ENCODE measurements at regions not wholly inside any gene's neighbourhood (a gene's known extent, or its start where the extent isn't known, plus 50 kb on each side); places are given as distances from the start of the nearest gene placed in this dataset.
"Not testable (repeated sequence)": the region's sequence is repeated elsewhere in the genome, so short reads cannot be mapped to it uniquely, and the experiment has no call there.

DNA sequence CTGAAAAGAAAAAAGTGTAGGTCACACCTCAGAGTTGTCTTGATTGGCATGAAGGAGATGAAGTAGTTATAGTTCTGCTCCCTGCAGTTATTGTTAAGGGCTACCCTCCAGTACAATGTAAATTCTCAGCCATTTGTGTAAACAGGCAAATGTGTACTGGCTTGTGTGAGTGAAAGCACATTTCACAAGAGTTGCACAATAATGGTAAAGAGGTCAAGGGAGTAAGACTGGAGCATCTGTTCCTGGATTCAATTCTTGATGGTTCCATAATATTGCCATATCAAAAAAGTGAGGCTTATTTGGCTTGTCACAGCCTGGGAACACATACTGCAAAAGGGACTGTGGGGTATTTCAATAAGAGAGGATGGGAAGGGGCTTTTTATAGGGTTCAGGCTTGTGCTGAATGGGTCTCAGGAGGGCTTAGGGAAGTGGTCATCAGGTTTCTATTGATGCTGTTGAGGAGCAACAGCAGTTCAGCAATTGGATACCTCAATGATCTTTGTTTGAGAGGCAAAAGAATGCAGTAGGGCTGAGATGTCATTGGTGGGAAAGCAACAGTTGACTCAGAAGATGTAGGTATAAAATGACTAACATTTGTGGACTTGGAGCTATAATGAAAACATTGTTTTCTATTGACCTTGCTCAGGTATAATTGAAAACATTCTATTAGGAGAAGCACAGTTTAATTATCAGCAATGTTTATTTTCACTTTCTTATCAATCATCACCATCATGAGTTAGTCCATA lies 402.6 kb downstream of the BCKDHB start:
- no peak for DNase-seq (ENCODE audit: low read depth in 2 of 2)

DNA sequence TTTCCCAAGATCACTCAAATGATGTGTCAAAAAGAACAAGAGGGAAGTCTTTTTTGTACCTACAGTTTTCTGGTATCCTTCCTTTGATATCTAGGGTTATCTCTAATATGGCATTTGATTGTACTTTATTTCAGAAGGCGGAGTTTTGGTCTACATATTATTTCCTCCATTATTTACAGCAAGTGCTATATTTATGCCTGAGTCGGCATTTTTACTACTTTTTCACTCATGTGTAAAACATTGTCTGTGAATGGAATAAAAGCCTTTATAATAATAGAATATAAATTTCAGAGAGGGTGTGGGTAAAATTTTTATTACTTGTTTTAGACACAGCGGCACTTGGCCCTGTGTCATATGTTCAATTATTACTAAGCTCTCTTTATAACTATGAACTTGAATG lies 398.4 kb downstream of the BCKDHB start:
- DNase-seq (ENCODE audit: low read depth in 2 of 2) = no peak

DNA sequence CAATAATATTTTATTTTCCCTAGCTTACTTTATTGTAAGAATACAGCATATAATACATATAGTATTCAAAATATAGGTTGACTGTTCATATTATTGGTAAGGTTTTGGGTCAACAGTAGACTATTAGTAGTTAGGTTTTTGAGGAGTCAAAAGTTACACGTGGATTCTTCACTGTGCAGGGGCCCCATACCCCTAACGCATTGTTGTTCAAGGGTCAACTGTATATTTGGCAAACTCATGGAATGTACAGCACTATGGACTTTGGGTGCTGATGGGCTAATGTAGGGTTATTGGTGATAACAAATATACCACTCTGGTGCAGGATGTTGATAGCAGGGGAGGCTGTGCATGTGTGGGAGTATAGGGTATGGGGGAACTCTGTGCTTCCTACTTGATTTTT lies 397.2 kb downstream of the BCKDHB start:
- no peak for DNase-seq (ENCODE audit: low read depth in 2 of 2)

DNA sequence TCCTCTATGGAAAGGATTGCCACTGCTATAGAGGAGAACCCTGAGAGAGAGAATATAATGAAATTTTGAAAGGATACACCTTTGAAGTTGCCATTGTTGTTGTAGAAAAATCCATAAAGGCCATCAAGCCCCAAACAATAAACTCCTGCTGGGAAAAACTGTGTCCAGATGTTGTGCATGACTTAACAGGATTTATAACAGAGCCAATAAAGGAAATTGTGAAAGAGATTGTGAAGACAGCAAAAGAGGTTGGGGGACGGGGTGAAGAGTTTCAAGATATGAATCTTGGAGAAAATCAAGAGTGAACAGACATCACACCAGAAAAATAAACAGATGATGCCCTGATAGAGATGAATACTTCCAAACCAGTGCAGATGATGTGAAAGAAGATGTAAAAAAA lies 396.4 kb downstream of the BCKDHB start:
- no peak for DNase-seq (ENCODE audit: low read depth in 2 of 2)

DNA sequence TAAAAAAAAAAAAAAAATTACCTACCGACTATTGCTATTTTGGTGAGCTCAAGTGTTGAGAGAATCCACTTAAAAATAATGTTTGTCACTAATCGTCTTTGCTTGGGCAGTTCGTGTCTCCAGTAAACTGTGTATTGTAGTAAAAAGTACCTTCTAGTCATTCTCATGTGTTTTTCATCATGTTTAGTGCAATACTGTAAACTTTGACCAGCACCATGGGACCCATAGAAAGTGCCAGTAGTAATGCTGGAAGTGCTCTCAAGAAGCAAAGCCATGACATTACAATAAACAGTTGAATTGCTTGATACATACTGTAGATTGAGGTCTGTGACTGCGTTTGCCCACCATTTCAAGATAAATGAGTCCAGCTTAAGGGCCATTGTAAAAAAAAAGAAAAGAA lies 395.2 kb downstream of the BCKDHB start:
- no peak for DNase-seq (ENCODE audit: low read depth in 2 of 2)

DNA sequence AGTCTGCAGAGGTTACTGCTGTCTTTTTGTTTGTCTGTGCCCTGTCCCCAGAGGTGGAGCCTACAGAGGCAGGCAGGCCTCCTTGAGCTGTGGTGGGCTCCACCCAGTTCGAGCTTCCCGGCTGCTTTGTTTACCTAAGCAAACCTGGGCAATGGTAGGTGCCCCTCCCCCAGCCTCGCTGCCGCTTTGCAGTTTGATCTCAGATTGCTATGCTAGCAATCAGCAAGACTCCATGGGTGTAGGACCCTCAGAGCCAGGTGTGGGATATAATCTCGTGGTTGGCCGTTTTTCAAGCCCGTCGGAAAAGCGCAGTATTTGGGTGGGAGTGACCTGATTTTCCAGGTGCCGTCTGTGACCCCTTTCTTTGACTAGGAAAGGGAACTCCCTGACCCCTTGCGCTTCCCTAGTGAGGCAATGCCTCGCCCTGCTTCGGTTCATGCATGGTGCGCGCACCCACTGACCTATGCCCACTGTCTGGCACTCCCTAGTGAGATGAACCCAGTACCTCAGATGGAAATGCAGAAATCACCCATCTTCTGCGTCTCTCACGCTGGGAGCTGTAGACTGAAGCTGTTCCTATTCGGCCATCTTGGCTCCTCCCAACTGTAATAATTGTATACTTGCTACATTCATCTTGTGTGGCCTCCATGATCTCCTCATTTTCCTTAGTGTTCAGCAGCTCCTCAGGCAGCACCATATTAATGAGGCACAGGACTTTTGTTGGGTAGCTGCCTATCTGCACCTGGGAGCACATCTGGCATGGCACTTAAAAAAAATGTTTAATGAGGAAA lies 391.4 kb downstream of the BCKDHB start:
- DNase-seq (ENCODE audit: low read depth in 2 of 2) = not testable (repeated sequence)

DNA sequence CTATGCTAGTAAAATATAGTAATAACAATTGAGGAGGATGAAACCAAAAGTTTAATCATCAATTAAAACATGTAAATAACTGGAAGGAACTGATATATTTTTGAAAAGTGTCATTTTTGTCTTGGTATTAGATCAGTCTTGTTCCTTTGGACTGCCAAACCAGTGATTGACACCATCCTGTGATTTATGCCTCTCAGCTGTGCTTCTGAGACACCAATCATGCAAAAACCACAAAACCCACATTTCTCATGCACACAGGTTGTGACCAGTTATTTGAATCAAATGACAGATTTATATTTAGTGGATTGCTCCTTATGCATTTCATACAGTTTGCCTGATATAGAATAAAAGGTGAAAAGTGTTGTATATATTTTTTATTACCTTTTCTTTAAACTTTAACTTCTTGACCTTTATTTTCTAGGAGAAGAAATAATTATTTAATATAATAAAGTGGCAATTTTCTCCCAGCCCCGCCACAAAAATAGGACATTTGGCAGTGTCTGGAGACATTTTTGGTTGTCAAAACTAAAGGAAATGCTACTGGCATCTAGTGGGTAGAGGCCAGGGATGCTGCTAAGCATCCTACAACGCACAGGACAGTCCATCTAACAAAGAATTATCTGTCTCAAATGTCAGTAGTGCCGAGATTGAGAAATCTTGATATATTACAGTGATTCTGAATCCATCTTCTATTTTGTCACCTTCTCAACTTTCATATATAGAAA lies 383.6 kb downstream of the BCKDHB start:
- no peak for DNase-seq (ENCODE audit: low read depth in 2 of 2)

DNA sequence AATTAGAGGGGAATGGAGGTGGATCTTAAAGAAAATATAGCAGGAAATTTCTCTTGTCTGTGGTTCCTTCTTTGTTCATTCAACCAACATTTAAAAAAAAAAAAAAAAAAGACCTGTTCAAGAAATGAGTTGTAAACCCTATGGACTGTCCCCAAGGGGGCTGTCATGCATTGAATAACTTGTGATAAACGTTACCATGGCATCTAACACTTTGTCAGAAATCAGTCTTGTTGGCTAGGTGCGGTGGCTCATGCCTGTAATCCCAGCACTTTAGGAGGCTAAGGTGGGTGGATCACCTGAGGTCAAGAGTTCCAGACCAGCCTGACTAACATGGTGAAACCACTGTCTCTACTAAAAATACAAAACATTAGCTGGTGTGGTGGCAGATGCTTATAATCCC lies 381.7 kb downstream of the BCKDHB start:
- no peak for DNase-seq (ENCODE audit: low read depth in 2 of 2)

DNA sequence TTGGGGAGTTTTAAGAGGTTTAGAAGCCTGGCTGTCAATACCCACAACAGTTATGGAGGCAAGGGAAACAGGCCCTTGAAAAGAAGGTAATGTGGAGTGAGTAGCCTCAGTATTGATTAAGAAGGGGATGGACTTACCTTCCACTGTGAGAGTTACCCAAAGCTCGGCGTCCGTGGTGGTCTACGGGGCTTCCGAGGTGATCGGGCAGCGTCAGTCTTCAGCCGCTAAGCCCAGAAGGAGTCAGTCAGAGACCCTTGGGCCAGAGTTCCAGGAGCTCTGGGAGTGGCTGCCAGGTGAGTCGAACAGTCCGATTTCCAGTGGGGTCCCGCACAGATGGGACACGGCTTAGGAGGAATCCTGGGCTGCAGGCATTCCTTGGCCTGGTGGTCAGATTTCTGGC lies 379.0 kb downstream of the BCKDHB start:
- DNase-seq (ENCODE audit: low read depth in 2 of 2) = not testable (repeated sequence)

DNA sequence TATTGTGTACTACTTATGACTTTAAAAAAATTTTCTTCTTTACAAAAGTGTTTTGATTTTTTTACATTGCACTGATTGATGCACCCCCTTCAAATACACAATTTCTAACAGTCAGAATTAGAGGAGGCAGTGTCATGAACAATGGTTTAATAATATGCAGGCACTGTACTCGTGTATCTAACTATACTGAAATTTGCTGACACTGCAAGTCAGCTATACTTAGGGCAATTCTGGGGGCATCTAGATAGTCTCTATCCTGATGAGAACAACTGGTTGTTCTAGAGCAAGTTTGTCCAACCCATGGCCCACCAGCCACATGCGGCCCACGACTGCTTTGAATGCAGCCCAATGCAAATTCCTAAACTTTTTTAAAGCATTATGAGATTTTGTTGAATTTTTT lies 375.6 kb downstream of the BCKDHB start:
- DNase-seq (ENCODE audit: low read depth in 2 of 2) = no peak

DNA sequence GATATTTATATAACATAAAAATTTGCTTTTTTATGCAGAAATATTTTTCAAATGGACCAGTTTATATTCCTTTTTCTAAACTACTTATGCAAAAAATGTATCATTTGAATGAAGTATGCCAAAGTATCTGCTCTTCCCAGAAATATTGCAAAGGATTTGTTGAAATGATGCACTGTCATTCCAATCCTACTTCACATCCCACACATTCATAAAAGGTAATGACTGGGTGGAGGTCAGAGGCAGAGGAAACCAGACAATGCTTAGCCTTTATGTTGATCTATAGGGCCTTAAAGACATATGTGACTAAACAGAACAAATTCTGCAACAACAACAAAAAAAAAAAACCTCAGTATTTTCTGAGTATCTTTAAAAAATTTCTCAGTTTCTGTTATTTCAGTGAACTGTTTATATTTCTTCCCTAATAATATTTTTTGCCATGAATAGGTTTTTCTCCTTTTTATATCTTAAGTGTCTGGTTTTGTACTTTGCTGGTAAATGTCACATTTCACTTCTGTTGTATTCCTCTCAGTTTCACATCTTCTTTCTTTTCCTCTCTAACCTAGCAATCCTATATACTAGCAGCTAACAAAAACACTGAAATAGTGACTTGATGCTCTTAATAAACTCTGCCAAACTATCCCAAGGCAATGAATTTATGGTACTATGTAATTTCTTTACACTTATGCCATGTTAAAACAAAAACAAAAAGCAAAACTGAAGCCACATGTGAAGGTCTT lies 374.1 kb downstream of the BCKDHB start:
- no peak for DNase-seq (ENCODE audit: low read depth in 2 of 2)

DNA sequence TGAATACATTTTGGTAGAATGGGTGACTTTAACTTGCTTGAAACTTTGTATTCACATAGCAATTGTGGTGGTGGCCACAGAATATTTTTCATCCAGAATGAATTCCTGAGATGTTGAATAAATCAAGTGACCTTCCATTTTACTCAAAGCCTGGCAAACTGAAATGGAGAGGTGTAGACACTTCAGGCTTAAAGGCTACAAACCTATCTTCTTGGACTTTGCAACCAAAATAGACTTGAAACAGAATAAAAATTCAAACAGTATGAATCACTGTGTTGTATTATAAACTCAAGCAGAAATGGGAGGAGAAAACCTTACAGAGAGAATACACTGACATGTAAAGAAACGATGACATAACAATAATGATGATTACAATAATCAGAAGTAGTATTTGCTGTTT lies 371.6 kb downstream of the BCKDHB start:
- no peak for DNase-seq (ENCODE audit: low read depth in 2 of 2)

DNA sequence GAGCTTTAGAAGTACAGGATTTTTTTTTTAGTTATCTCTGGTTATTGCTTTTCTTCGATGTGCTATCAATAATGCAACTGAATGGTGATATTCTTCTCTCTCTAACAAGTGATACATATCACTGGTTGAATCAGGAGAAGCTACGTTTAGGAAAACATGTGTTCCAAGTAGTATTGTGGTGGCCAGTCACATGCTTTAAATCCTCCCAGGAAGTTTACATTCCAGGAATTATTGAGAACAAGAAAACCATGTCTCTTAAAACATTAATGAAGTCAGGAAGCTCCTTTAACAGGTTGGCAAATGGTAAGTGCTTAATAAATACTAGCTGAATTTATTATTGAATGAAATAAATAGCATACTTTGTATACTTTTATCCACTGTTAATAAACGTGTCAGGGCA lies 371.1 kb downstream of the BCKDHB start:
- DNase-seq (ENCODE audit: low read depth in 2 of 2) = no peak

DNA sequence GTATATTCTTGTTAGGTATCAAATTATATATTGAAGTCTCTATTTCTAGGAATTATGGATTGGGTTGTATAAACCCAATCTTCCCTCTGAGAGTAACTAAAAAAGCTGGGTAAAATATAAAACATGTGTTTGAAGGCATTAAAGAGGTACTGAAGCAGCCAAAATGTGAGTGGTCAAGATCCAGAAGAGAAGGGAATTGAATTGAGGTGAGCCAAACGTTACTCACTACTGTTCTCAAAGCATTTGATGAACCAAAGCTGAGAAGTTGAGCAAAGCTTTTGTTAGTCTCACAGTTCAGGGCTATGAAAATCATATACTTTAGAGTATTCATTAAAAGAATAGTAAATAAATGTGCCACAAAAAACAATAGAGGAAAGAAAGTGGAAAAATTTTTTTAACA lies 365.8 kb downstream of the BCKDHB start:
- DNase-seq (ENCODE audit: low read depth in 2 of 2) = no peak

DNA sequence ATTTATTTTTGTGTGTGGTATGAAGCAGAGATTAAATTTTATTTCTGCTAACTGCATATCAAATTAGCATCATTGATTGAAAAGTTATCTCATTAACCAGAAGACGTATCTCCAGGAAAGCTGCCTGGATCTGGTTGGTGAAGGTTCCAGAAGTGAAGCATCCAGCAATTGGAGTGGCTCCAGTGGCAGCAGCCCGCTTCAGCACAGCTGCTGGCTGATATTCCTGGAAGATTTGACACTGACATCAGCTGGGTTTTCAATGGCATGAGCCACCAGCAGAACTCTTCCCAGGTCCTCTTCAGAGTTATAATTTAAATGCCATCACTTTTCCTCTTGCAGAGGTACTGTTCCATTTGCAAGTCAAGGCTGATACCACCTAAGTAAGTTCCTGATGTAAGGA lies 363.5 kb downstream of the BCKDHB start:
- DNase-seq (ENCODE audit: low read depth in 2 of 2) = no peak

DNA sequence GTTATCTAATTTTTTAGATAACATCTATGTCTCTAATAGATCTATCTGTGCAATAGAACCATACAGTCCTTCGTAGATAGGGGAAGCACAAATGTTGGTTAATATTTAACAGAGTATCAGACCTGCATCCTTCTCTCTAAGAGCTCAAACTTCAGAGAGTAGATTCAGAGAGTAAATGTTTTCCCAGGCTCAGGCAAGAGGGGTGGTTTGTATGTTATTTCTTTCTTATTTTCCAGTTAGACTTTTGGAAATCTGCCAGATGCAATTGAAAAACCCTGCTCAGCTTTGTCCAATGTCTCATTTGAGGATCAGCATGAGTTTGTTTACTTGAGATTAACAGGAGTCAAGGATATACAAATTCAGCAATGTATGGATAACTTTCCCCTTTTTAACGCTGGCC lies 361.9 kb downstream of the BCKDHB start:
- no peak for DNase-seq (ENCODE audit: low read depth in 2 of 2)

DNA sequence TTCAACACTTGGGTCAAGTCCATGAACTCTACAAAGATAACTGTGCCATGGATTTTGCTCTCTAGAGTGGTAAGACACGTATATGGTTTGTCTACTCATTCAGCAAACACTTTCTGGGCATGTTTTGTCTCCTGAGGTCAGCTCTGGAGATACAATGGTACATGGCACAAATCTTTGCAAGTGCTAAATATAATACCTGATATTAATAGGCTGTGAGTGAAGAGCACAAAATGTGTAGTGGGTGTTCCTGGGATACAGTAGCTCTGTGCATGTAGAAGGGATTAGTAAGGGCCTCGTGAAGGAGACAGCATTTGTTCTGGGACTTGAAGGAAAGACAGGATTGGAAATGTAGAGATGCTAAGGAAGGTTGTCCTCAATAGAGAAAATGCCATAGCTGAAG lies 360.9 kb downstream of the BCKDHB start:
- no peak for DNase-seq (ENCODE audit: low read depth in 2 of 2)

DNA sequence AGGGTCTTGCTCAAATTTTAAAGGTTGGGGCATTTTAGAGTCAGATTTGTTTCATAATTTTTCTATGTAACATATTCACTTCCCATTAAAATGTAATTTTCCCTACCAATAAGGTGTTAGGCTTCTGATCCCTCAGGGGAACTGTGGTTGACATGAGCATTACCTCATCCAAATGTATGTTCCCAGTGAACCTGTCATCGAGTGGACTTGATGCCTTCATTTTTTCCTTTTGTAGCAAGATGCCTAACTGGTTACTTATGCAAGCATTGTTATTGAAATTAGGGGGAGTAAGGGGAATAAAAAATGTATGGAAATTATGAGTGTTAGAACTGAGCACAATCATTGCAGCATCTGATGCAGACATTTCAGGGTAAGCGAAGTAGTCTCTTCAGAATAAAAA lies 360.5 kb downstream of the BCKDHB start:
- no peak for DNase-seq (ENCODE audit: low read depth in 2 of 2)

DNA sequence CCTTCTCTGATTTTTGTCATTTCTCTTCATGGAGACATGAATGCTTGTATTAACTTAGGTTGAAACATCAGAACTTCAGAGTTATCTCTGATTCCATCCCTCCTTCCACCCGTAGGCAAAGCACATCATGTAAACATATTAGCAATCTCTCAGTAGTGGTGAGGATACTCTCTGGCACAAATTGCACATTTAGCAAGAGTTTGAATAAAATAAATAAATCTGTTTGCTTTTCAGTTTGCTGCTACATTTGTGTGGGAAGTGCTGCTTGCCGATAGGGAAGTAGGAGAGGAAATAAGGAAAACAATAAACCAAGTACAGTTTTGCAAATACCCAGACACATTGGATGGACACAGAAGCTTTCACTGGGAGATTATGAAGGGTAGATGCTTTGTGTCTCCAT lies 359.0 kb downstream of the BCKDHB start:
- DNase-seq (ENCODE audit: low read depth in 2 of 2) = no peak

DNA sequence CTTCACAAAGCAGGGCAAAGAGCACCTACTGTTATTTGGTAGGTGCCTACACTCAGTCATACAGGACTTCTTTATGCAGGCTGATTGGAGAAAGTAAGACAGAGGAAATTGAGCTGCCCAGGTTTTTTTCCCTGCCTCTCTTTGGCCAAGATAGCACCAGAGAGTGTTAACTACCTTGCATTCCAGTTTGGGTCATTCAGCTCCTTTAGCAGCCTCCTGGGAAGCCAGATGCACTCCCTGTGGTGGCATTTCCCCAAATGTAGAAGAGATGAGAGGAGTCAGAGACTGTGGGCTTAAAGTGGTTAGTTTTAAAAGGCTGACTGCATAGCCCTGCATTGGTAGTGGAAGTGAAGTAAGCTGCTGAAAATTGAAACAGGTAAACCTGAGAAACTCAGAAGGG lies 358.4 kb downstream of the BCKDHB start:
- no peak for DNase-seq (ENCODE audit: low read depth in 2 of 2)

DNA sequence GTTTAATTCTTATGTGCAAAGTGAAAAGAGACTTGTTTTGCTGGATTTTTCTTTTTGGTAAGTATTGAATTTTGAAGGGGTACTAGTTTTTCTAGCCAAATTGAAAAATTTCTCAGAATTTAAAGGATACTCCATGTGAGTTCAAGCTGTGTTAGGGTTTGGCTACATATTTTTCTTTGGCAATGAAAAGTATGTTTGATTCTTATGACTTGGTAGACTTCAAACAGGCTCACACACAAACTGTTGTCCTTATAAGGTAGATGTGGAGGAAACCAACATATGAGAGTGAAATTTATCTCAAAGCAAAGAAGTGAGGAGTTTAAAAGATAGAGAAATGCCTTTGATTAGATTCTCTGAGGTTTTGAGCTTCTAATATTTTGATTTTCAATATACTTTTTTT lies 356.7 kb downstream of the BCKDHB start:
- DNase-seq (ENCODE audit: low read depth in 2 of 2) = no peak

DNA sequence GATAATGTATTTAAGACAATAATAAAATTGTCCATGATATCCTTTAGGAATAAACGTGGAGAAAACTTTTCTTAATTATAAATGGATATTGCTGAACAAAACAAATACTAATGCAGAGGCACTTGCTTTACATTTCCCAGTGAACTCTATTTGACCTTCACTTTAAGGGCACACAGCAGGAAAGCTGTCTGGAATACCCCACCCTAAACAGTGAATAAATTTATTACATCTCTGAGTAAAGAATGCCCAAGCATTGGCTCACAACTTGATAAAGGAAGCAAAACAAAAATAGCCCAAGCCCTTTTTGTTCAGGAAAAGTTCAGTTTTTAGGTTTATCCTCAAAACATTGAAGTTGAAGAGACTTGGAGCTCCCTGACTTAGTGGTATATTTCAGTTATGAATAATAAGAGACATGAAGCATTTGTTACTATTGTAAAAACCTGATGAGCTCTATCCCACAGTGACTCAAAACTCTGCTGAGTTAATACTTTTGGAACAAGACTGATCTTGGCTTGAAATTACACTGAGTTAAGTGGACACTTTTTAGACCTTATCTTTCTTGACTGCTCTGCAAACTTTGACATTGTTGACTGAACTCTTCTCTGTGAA lies 353.9 kb downstream of the BCKDHB start:
- DNase-seq (ENCODE audit: low read depth in 2 of 2) = no peak

All from stimulated activated CD8-positive, alpha-beta memory T cell treated with anti-CD3 and anti-CD28 coated beads, Interleukin-7, amount 100 ng/mL, for 4 hours (primary cell).